ENCODE measurements at regions not wholly inside any gene's neighbourhood (a gene's known extent, or its start where the extent isn't known, plus 50 kb on each side); places are given as distances from the start of the nearest gene placed in this dataset.

GRCh38 chr5:125550274-125550673 is 803.8 kb upstream of the ZNF608 start:
- peaks cover 5% of the 10 kb centered on the region for H3K27me3 Mint-ChIP-seq (ENCODE audit: low read depth)
- H3K4me3 Mint-ChIP-seq = no peak overlapping the region
- peaks cover 31% of the 10 kb centered on the region for H3K4me1 Mint-ChIP-seq
- DNase-seq (ENCODE audit: low spot score in 2 of 2, unreplicated experiment in 2 of 2) = no peak
- TF ChIP-seq CTCF (IDR thresholded peaks at IDR 0.05; ENCODE audit: unreplicated experiment) = no peak
- no peaks in the 10 kb centered on the region for H3K9me3 Mint-ChIP-seq
- H3K36me3 Mint-ChIP-seq = no peaks in the 10 kb centered on the region
- H3K27ac Mint-ChIP-seq = no peak overlapping the region

GRCh38 chr5:125551246-125551645 is 804.8 kb upstream of the ZNF608 start:
- no peak for DNase-seq (ENCODE audit: low spot score in 2 of 2, unreplicated experiment in 2 of 2)
- Mint-ChIP-seq H3K4me1 (peaks cover 31% of the 10 kb centered on the region), H3K27ac (no peak overlapping the region), H3K4me3 (no peak overlapping the region), H3K27me3 (ENCODE audit: low read depth) (peaks cover 5% of the 10 kb centered on the region), H3K36me3 (no peaks in the 10 kb centered on the region), H3K9me3 (no peaks in the 10 kb centered on the region)
- TF ChIP-seq CTCF (IDR thresholded peaks at IDR 0.05; ENCODE audit: unreplicated experiment) = no peak

GRCh38 chr5:125551797-125552196 is 805.4 kb upstream of the ZNF608 start:
- H3K4me1 Mint-ChIP-seq = peaks cover 31% of the 10 kb centered on the region
- no peaks in the 10 kb centered on the region for H3K9me3 Mint-ChIP-seq
- no peak for DNase-seq (ENCODE audit: low spot score in 2 of 2, unreplicated experiment in 2 of 2)
- TF ChIP-seq CTCF (IDR thresholded peaks at IDR 0.05; ENCODE audit: unreplicated experiment) = no peak
- no peaks in the 10 kb centered on the region for H3K36me3 Mint-ChIP-seq
- H3K4me3 Mint-ChIP-seq = no peak overlapping the region
- H3K27ac Mint-ChIP-seq = no peak overlapping the region
- H3K27me3 Mint-ChIP-seq (ENCODE audit: low read depth) = peaks cover 5% of the 10 kb centered on the region

- no peak for TF ChIP-seq CTCF (IDR thresholded peaks at IDR 0.05; ENCODE audit: unreplicated experiment)
- peaks cover 5% of the 10 kb centered on the region for H3K27me3 Mint-ChIP-seq (ENCODE audit: low read depth)
- H3K36me3 Mint-ChIP-seq = no peaks in the 10 kb centered on the region
- H3K4me1 Mint-ChIP-seq = peaks cover 31% of the 10 kb centered on the region
- no peak for DNase-seq (ENCODE audit: low spot score in 2 of 2, unreplicated experiment in 2 of 2)
- no peak overlapping the region for H3K27ac Mint-ChIP-seq
- H3K9me3 Mint-ChIP-seq = no peaks in the 10 kb centered on the region
- no peak overlapping the region for H3K4me3 Mint-ChIP-seq
These were observed 806.0 kb upstream of the ZNF608 start for GRCh38 chr5:125552486-125552885.

GRCh38 chr5:125554355-125554754 is 807.9 kb upstream of the ZNF608 start:
- Mint-ChIP-seq H3K9me3 (no peaks in the 10 kb centered on the region), H3K36me3 (no peaks in the 10 kb centered on the region), H3K27me3 (ENCODE audit: low read depth) (peaks cover 5% of the 10 kb centered on the region), H3K27ac (no peak overlapping the region), H3K4me3 (no peak overlapping the region), H3K4me1 (peaks cover 36% of the 10 kb centered on the region)
- no peak for DNase-seq (ENCODE audit: low spot score in 2 of 2, unreplicated experiment in 2 of 2)
- no peak for TF ChIP-seq CTCF (IDR thresholded peaks at IDR 0.05; ENCODE audit: unreplicated experiment)

- DNase-seq (ENCODE audit: low spot score in 2 of 2, unreplicated experiment in 2 of 2) = no peak
- Mint-ChIP-seq H3K4me1 (peaks cover 34% of the 10 kb centered on the region), H3K27ac (no peak overlapping the region), H3K36me3 (no peaks in the 10 kb centered on the region), H3K27me3 (ENCODE audit: low read depth) (peaks cover 5% of the 10 kb centered on the region), H3K4me3 (no peak overlapping the region), H3K9me3 (no peaks in the 10 kb centered on the region)
- no peak for TF ChIP-seq CTCF (IDR thresholded peaks at IDR 0.05; ENCODE audit: unreplicated experiment)
These were observed 809.2 kb upstream of the ZNF608 start for GRCh38 chr5:125555591-125555990.
